Vagina (tissue), 2 donors: ENCODE measurements at regions not wholly inside any gene's neighbourhood (a gene's known extent, or its start where the extent isn't known, plus 50 kb on each side); places are given as distances from the start of the nearest gene placed in this dataset.

Experiments
- POLR2A ChIP-seq, 2 donors: fragments of 450-650 bp; IDR thresholded peaks; one replicate each; pipeline ENCODE4 v1.6.1; 2017; ENCODE audit warnings: antibody characterized with exemption in 2 of 2, mild to moderate bottlenecking in 2 of 2, moderate library complexity in 2 of 2
- POLR2AphosphoS5 ChIP-seq, 2 donors: sonication (generic); formaldehyde crosslinking; IDR thresholded peaks; one replicate each; pipeline ENCODE4 v1.9.0; 2017; ENCODE audit warnings: antibody characterized with exemption in 2 of 2, mild to moderate bottlenecking in 2 of 2, low read depth in 1 of 2; ENCODE audit not compliant: insufficient read depth in 1 of 2
- TF ChIP-seq, protein P1 (sequence below), 3 experiments: fragments of 450-650 bp in 2 of 3; fragments of 200-600 bp in 1 of 3; sonication (generic) in 1 of 3; IDR thresholded peaks; one replicate each; pipeline ENCODE4 v1.5.1; 2017 to 2019; ENCODE audit warnings: antibody characterized with exemption in 3 of 3, mild to moderate bottlenecking in 2 of 3, moderate library complexity in 2 of 3

- TF ChIP-seq, protein P1, sequence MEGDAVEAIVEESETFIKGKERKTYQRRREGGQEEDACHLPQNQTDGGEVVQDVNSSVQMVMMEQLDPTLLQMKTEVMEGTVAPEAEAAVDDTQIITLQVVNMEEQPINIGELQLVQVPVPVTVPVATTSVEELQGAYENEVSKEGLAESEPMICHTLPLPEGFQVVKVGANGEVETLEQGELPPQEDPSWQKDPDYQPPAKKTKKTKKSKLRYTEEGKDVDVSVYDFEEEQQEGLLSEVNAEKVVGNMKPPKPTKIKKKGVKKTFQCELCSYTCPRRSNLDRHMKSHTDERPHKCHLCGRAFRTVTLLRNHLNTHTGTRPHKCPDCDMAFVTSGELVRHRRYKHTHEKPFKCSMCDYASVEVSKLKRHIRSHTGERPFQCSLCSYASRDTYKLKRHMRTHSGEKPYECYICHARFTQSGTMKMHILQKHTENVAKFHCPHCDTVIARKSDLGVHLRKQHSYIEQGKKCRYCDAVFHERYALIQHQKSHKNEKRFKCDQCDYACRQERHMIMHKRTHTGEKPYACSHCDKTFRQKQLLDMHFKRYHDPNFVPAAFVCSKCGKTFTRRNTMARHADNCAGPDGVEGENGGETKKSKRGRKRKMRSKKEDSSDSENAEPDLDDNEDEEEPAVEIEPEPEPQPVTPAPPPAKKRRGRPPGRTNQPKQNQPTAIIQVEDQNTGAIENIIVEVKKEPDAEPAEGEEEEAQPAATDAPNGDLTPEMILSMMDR (IDR thresholded peaks at IDR 0.05), result no peak
- TF ChIP-seq POLR2AphosphoS5 (IDR thresholded peaks at IDR 0.05; ENCODE audit: insufficient read depth in 1 of 2, low read depth in 1 of 2) (no peak), POLR2A (IDR thresholded peaks at IDR 0.05) (no peak)
Measured at GRCh38 chr4:59729321-59729720, 1470.8 kb upstream of the ADGRL3 start.
